VCaP (cell line): ENCODE measurements at regions not wholly inside any gene's neighbourhood (a gene's known extent, or its start where the extent isn't known, plus 50 kb on each side); places are given as distances from the start of the nearest gene placed in this dataset.

Experiments used
- H3K27ac ChIP-seq: fragments of 450-650 bp; 2 replicates; pipeline ENCODE4 v1.5.1; 2017
- CTCF ChIP-seq: fragments of 450-650 bp; conservative IDR thresholded peaks from 2 replicates; pipeline ENCODE4 v1.5.1; 2017; ENCODE audit warnings: mild to moderate bottlenecking, moderate library complexity

- TF ChIP-seq CTCF, result no peak
These were observed 636.2 kb downstream of the MTRR start for GRCh38 chr5:8505196-8505595.

GRCh38 chr5:8508231-8508630 is 639.3 kb downstream of the MTRR start:
- no peak overlapping the region for H3K27ac ChIP-seq

More at GRCh38 chr5:8505196-8505595, 636.2 kb downstream of the MTRR start:
- no peak overlapping the region for H3K27ac ChIP-seq

GRCh38 chr5:8516356-8516755 is 647.4 kb downstream of the MTRR start:
- no peak overlapping the region for H3K27ac ChIP-seq
- no peak for TF ChIP-seq CTCF

More at GRCh38 chr5:8508231-8508630, 639.3 kb downstream of the MTRR start:
- no peak for TF ChIP-seq CTCF

- no peak for TF ChIP-seq CTCF
- no peak overlapping the region for H3K27ac ChIP-seq
These were observed 648.5 kb downstream of the MTRR start for GRCh38 chr5:8517456-8517855.

- H3K27ac ChIP-seq, result no peak overlapping the region
- no peak for TF ChIP-seq CTCF
These were observed 652.0 kb downstream of the MTRR start for GRCh38 chr5:8520917-8521316.

- no peak for TF ChIP-seq CTCF
- no peak overlapping the region for H3K27ac ChIP-seq
These were observed 653.0 kb downstream of the MTRR start for GRCh38 chr5:8521991-8522390.

GRCh38 chr5:8522646-8523045 is 653.7 kb downstream of the MTRR start:
- no peak overlapping the region for H3K27ac ChIP-seq
- peak; percentile 24 for TF ChIP-seq CTCF

GRCh38 chr5:8523501-8523900 is 654.6 kb downstream of the MTRR start:
- TF ChIP-seq CTCF, result no peak
- no peak overlapping the region for H3K27ac ChIP-seq
